H1 (cell line): ENCODE measurements at regions not wholly inside any gene's neighbourhood (a gene's known extent, or its start where the extent isn't known, plus 50 kb on each side); places are given as distances from the start of the nearest gene placed in this dataset.

Source experiments
- CTCF ChIA-PET: fragments of 300-600 bp; sonication (Branson Sonifier 250); formaldehyde crosslinking; loops from one replicate; lab custom pipeline; 2021; ENCODE audit not compliant: partially characterized antibody; lab: Charles Lee
- POLR2A ChIA-PET: fragments of 300-600 bp; sonication (Branson Sonifier 250); formaldehyde crosslinking; loops from one replicate; lab custom pipeline; 2021; ENCODE audit warnings: inconsistent platforms; ENCODE audit not compliant: partially characterized antibody; lab: Charles Lee
- DNase-seq, 2 experiments: peaks; one replicate each; pipeline versions ENCODE4 v3.0.0 to v3.0.0-alpha.2; 2010 to 2022; ENCODE audit warnings: low spot score in 2 of 2, low read depth in 1 of 2, mixed read lengths in 1 of 2
- FAIRE-seq: peaks from 2 replicates; lab custom pipeline; 2011; peaks lifted over from hg19 to GRCh38; lab: Jason Lieb, UNC
- H2AFZ ChIP-seq: 2 replicates; pipeline ENCODE4 v1.8.1; 2012; ENCODE audit warnings: low read length, inconsistent platforms
- H2AK5ac ChIP-seq: 2 replicates; pipeline ENCODE4 v1.6.1; 2013; ENCODE audit warnings: low read depth, low read length
- H2BK120ac ChIP-seq: replicated peaks from 2 replicates; pipeline ENCODE3; 2013; ENCODE audit warnings: low read depth, low read length, inconsistent platforms
- H2BK12ac ChIP-seq: 2 replicates; pipeline ENCODE4 v1.6.1; 2013; ENCODE audit warnings: low read depth, low read length
- H2BK15ac ChIP-seq: 2 replicates; pipeline ENCODE4 v1.6.1; 2013; ENCODE audit warnings: low read length
- H2BK20ac ChIP-seq: 2 replicates; pipeline ENCODE4 v1.6.1; 2013; ENCODE audit warnings: low read length
- H2BK5ac ChIP-seq: 2 replicates; pipeline ENCODE4 v1.6.1; 2013; ENCODE audit warnings: low read depth, low read length
- H3K14ac ChIP-seq: 2 replicates; pipeline ENCODE4 v1.6.1; 2013; ENCODE audit warnings: inconsistent platforms; ENCODE audit not compliant: insufficient read length
- H3K18ac ChIP-seq: 2 replicates; pipeline ENCODE4 v1.6.1; 2013; ENCODE audit warnings: low read length; ENCODE audit errors: extremely low read depth
- H3K23ac ChIP-seq: 2 replicates; pipeline ENCODE4 v1.6.1; 2013; ENCODE audit warnings: inconsistent platforms; ENCODE audit not compliant: insufficient read length
- H3K23me2 ChIP-seq: 2 replicates; pipeline ENCODE4 v1.6.1; 2013; ENCODE audit warnings: low read depth, low read length
- H3K27ac ChIP-seq: 2 replicates; pipeline ENCODE4 v1.6.1; 2011; ENCODE audit warnings: low read depth, low read length, inconsistent platforms
- H3K27me3 ChIP-seq, 4 experiments: replicated peaks in 1 of 4; 1 replicate in 1 of 4; 2 replicates in 3 of 4; pipeline versions ENCODE4 v1.6.1 to v1.8.1; 2011 to 2013; ENCODE audit warnings: low read length in 3 of 4, mild to moderate bottlenecking in 3 of 4, inconsistent platforms in 2 of 4, mixed read lengths in 2 of 4, moderate library complexity in 1 of 4; ENCODE audit not compliant: control insufficient read depth in 3 of 4, insufficient read depth in 3 of 4; ENCODE audit errors: extremely low read depth in 1 of 4
- H3K36me3 ChIP-seq, 4 experiments: 2 replicates each; pipeline versions ENCODE4 v1.6.1 to v1.8.1; 2011 to 2013; ENCODE audit warnings: mild to moderate bottlenecking in 4 of 4, low read length in 3 of 4, moderate library complexity in 2 of 4, control low read depth in 1 of 4, inconsistent platforms in 1 of 4; ENCODE audit not compliant: insufficient read depth in 4 of 4, control insufficient read depth in 2 of 4
- H3K4ac ChIP-seq: replicated peaks from 2 replicates; pipeline ENCODE3; 2013; ENCODE audit warnings: low read length, low read depth, mixed read lengths, inconsistent platforms; ENCODE audit not compliant: insufficient read length
- H3K4me1 ChIP-seq, 4 experiments: replicated peaks in 1 of 4; 1 replicate in 1 of 4; 2 replicates in 3 of 4; pipeline versions ENCODE4 v1.6.1 to v1.8.1; 2011 to 2013; ENCODE audit warnings: low read length in 3 of 4, inconsistent platforms in 2 of 4, mixed read lengths in 1 of 4; ENCODE audit not compliant: insufficient read depth in 4 of 4, control insufficient read depth in 3 of 4
- H3K4me2 ChIP-seq, 2 experiments: 2 replicates each; pipeline versions ENCODE4 v1.6.1 to v1.8.1; 2011 to 2013; ENCODE audit warnings: low read depth in 2 of 2, low read length in 2 of 2, control low read depth in 1 of 2, inconsistent platforms in 1 of 2, mild to moderate bottlenecking in 1 of 2; ENCODE audit not compliant: insufficient read depth in 1 of 2
- H3K4me3 ChIP-seq, 4 experiments: fragments of 200-600, 300-600 bp in 1 of 4; sonication (generic), shearing (Covaris generic), sonication (Bioruptor Twin) in 1 of 4; 2 replicates each; pipeline versions ENCODE4 v1.5.1 to v1.8.1; 2011 to 2016; ENCODE audit warnings: low read length in 4 of 4, low read depth in 3 of 4, control low read depth in 2 of 4, inconsistent platforms in 2 of 4, mild to moderate bottlenecking in 2 of 4, mixed read lengths in 1 of 4, moderate library complexity in 1 of 4; ENCODE audit not compliant: insufficient read depth in 2 of 4; ENCODE audit errors: extremely low read depth in 1 of 4
- H3K56ac ChIP-seq: replicated peaks from 2 replicates; pipeline ENCODE3; 2013; ENCODE audit warnings: low read depth, mild to moderate bottlenecking, mixed read lengths, low read length, inconsistent platforms; ENCODE audit not compliant: insufficient read length
- H3K79me1 ChIP-seq: 2 replicates; pipeline ENCODE4 v1.6.1; 2013; ENCODE audit warnings: low read depth, low read length, control low read depth
- H3K79me2 ChIP-seq, 2 experiments: 2 replicates each; pipeline versions ENCODE4 v1.6.1 to v1.8.1; 2012 to 2013; ENCODE audit warnings: low read length in 2 of 2, mild to moderate bottlenecking in 2 of 2, inconsistent platforms in 1 of 2; ENCODE audit not compliant: insufficient read depth in 2 of 2, control insufficient read depth in 1 of 2
- H3K9ac ChIP-seq, 4 experiments: replicated peaks in 1 of 4; 1 replicate in 1 of 4; 2 replicates in 3 of 4; pipeline versions ENCODE4 v1.6.1 to v1.8.1; 2011 to 2013; ENCODE audit warnings: low read depth in 3 of 4, low read length in 3 of 4, control low read depth in 2 of 4, mild to moderate bottlenecking in 2 of 4, moderate library complexity in 2 of 4, inconsistent platforms in 1 of 4; ENCODE audit errors: extremely low read depth in 1 of 4
- H3K9me3 ChIP-seq, 2 experiments: 2 replicates each; pipeline versions ENCODE4 v1.6.1 to v1.8.1; 2012 to 2013; ENCODE audit warnings: mild to moderate bottlenecking in 2 of 2, moderate library complexity in 2 of 2, control low read depth in 1 of 2, inconsistent platforms in 1 of 2, low read depth in 1 of 2, low read length in 1 of 2, mixed read lengths in 1 of 2; ENCODE audit not compliant: insufficient read depth in 2 of 2
- H4K20me1 ChIP-seq, 2 experiments: replicated peaks in 1 of 2; 2 replicates each; pipeline versions ENCODE3 to v1.8.1; 2011 to 2013; ENCODE audit warnings: inconsistent platforms in 2 of 2, low read length in 2 of 2, mild to moderate bottlenecking in 1 of 2; ENCODE audit not compliant: insufficient read depth in 2 of 2, control insufficient read depth in 1 of 2
- H4K5ac ChIP-seq: 2 replicates; pipeline ENCODE4 v1.6.1; 2013; ENCODE audit warnings: low read length, low read depth, mixed read lengths, inconsistent platforms; ENCODE audit not compliant: insufficient read length
- H4K8ac ChIP-seq: 2 replicates; pipeline ENCODE4 v1.8.0; 2013; ENCODE audit warnings: mild to moderate bottlenecking, moderate library complexity, low read length, inconsistent platforms; ENCODE audit not compliant: insufficient read depth; ENCODE audit errors: extremely low read depth
- H4K91ac ChIP-seq: replicated peaks from 2 replicates; pipeline ENCODE3; 2013; ENCODE audit warnings: low read length, mixed read lengths, inconsistent platforms; ENCODE audit not compliant: insufficient read length
- CHD1 ChIP-seq: IDR thresholded peaks from 2 replicates; pipeline ENCODE4 v1.6.1; 2012; ENCODE audit warnings: low read depth, low read length, improper control_type of control experiment
- CTBP2 ChIP-seq: IDR thresholded peaks from 2 replicates; pipeline ENCODE4 v1.7.0; 2011; ENCODE audit warnings: borderline replicate concordance, mild to moderate bottlenecking, moderate library complexity, mixed read lengths, low read length; ENCODE audit not compliant: insufficient read depth, insufficient read length
- EZH2 ChIP-seq: fragments of 200-600 bp; sonication (generic); IDR thresholded peaks from 2 replicates; pipeline ENCODE4 v1.7.1; 2012; ENCODE audit warnings: low read depth, mild to moderate bottlenecking, moderate library complexity, low read length, inconsistent platforms; ENCODE audit not compliant: severe bottlenecking
- HDAC6 ChIP-seq: IDR thresholded peaks from one replicate; pipeline ENCODE4 v1.7.1; 2012; ENCODE audit warnings: low read depth, mild to moderate bottlenecking, inconsistent platforms, low read length, moderate library complexity
- KDM1A ChIP-seq: fragments of 200-600, 300-600 bp; sonication (generic); IDR thresholded peaks from 2 replicates; pipeline ENCODE4 v1.7.1; 2016; ENCODE audit warnings: mild to moderate bottlenecking, low read length, borderline replicate concordance
- RAD21 ChIP-seq, 2 experiments: IDR thresholded peaks in 1 of 2; conservative IDR thresholded peaks in 1 of 2; 2 replicates each; pipeline ENCODE4 v1.6.1; 2011; ENCODE audit warnings: low read depth in 2 of 2, low read length in 2 of 2, improper control_type of control experiment in 1 of 2, inconsistent platforms in 1 of 2, mild to moderate bottlenecking in 1 of 2, moderate library complexity in 1 of 2
- SP1 ChIP-seq: IDR thresholded peaks from 2 replicates; pipeline ENCODE4 v1.6.1; 2011; ENCODE audit warnings: low read depth, low read length
- TBP ChIP-seq: IDR thresholded peaks from 2 replicates; pipeline ENCODE4 v1.6.1; 2011; ENCODE audit warnings: low read depth, low read length, improper control_type of control experiment
- TEAD4 ChIP-seq: IDR thresholded peaks from 2 replicates; pipeline ENCODE4 v1.6.1; 2012; ENCODE audit warnings: low read depth, low read length, inconsistent platforms, mixed read lengths
- WGBS, 2 experiments: shearing (Covaris generic) in 1 of 2; methylation state at CpG; one replicate each; pipeline versions ENCODE4 v1.1.6 to v1.1.7; 2013 to 2015; ENCODE audit warnings: low lambda C conversion rate in 2 of 2, mixed read lengths in 2 of 2, inconsistent platforms in 1 of 2, low coverage in 1 of 2, missing lambda C conversion rate in 1 of 2; ENCODE audit not compliant: insufficient replicate concordance in 2 of 2, insufficient coverage in 1 of 2, insufficient read length in 1 of 2; ENCODE audit errors: extremely low coverage in 1 of 2, missing lambda C conversion rate in 1 of 2; 5-methylcytosine and 5-hydroxymethylcytosine counted together
- TF ChIP-seq, protein P1 (sequence below), 3 experiments: IDR thresholded peaks; 1 replicate in 2 of 3; 2 replicates in 1 of 3; pipeline versions ENCODE4 v1.5.1 to v1.6.1; 2011; ENCODE audit warnings: low read length in 3 of 3, mild to moderate bottlenecking in 3 of 3, inconsistent platforms in 2 of 3, low read depth in 1 of 3, moderate library complexity in 1 of 3; ENCODE audit not compliant: insufficient read depth in 1 of 3; ENCODE audit errors: control extremely low read depth in 1 of 3

DNA sequence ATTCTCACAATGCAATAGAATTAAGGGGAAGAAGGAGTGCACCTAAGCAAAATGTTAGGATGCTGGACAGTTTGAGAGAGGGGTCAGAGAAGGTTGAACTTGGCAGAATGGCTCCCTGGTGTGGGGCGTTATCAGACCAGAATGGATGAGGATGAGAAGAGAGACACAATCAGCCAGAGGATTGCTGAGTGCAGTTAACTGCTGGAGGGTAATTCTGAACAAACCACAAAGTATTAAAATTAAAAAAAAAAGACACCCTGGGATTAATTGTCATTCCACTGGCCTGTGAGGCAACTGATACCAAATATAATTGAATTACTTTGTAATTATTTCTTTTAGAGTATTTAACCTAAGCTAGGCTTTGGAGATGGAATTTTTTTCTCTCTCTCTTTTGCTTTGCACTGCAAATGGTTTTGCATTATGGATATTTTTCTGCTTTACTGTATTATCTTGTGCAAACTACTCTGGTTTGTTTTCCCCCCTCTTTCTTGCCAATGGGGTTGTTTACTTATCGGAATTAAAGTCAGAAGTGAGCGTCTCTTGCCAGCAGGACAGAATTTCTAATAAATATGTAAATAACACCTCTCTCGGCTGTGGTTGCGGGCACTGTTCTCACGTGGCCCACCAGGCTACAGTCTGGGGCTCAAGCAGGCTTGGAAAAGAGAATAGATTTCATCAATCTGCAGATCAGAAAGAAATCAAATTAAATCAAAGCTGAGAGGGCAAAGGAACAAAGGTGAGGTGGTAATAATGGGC lies 572.9 kb upstream of the CAMK1G start:
- H4K20me1 ChIP-seq, result no peaks in the 10 kb centered on the region
- H2AK5ac ChIP-seq, result no peak overlapping the region
- no peaks in the 10 kb centered on the region for H3K27me3 ChIP-seq
- H3K9ac ChIP-seq, result no peak overlapping the region
- no peak overlapping the region for H2AFZ ChIP-seq
- H3K56ac ChIP-seq, result no peak overlapping the region
- WGBS, 2 experiments, result 87% methylated on average over 6 of the region's 6 CpGs; no CpG with 5 or more reads in 1 of the 2 experiments
- no peak overlapping the region for H2BK5ac ChIP-seq
- H3K36me3 ChIP-seq, result no peaks in the 10 kb centered on the region
- no peak overlapping the region for H2BK120ac ChIP-seq
- DNase-seq, result no peak
- H4K8ac ChIP-seq, result no peak overlapping the region
- no peak overlapping the region for H3K18ac ChIP-seq
- no peak for FAIRE-seq
- ChIA-PET POLR2A (no interaction called here), CTCF (interaction anchor here (0.7 to 1.5 kb wide), 2 partner anchors 13 to 103 kb away, joined by 4 to 6 read pairs; no protein-coding TSS in a partner anchor)
- no peaks in the 10 kb centered on the region for H3K79me2 ChIP-seq
- no peaks in the 10 kb centered on the region for H3K4me1 ChIP-seq
- H3K14ac ChIP-seq, result no peak overlapping the region
- no peaks in the 10 kb centered on the region for H3K23me2 ChIP-seq
- no peak overlapping the region for H2BK20ac ChIP-seq
- H2BK15ac ChIP-seq, result no peak overlapping the region
- H4K91ac ChIP-seq, result no peak overlapping the region
- H3K79me1 ChIP-seq, result no peaks in the 10 kb centered on the region
- no peak overlapping the region for H3K23ac ChIP-seq
- H2BK12ac ChIP-seq, result no peak overlapping the region
- H3K27ac ChIP-seq, result no peak overlapping the region
- no peaks in the 10 kb centered on the region for H3K9me3 ChIP-seq
- no peak overlapping the region for H3K4me3 ChIP-seq
- H4K5ac ChIP-seq, result no peak overlapping the region
- H3K4me2 ChIP-seq, result no peak overlapping the region
- no peak overlapping the region for H3K4ac ChIP-seq
- TF ChIP-seq TBP, result no peak
- TF ChIP-seq KDM1A, result no peak
- TF ChIP-seq SP1, result no peak
- TF ChIP-seq HDAC6, result no peak
- TF ChIP-seq RAD21 (IDR thresholded peaks at IDR 0.05 in 1 of 2, conservative IDR thresholded peaks at IDR 0.05 in 1 of 2; ENCODE audit: low read depth in 2 of 2, low read length in 2 of 2), result no peak
- no peak for TF ChIP-seq EZH2
- no peak for TF ChIP-seq TEAD4
- TF ChIP-seq, protein P1, sequence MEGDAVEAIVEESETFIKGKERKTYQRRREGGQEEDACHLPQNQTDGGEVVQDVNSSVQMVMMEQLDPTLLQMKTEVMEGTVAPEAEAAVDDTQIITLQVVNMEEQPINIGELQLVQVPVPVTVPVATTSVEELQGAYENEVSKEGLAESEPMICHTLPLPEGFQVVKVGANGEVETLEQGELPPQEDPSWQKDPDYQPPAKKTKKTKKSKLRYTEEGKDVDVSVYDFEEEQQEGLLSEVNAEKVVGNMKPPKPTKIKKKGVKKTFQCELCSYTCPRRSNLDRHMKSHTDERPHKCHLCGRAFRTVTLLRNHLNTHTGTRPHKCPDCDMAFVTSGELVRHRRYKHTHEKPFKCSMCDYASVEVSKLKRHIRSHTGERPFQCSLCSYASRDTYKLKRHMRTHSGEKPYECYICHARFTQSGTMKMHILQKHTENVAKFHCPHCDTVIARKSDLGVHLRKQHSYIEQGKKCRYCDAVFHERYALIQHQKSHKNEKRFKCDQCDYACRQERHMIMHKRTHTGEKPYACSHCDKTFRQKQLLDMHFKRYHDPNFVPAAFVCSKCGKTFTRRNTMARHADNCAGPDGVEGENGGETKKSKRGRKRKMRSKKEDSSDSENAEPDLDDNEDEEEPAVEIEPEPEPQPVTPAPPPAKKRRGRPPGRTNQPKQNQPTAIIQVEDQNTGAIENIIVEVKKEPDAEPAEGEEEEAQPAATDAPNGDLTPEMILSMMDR (IDR thresholded peaks at IDR 0.05; ENCODE audit: control extremely low read depth in 1 of 3, insufficient read depth in 1 of 3, low read depth in 1 of 3, low read length in 3 of 3), result no peak
- no peak for TF ChIP-seq CHD1
- TF ChIP-seq CTBP2, result no peak
